ENCODE measurements at regions not wholly inside any gene's neighbourhood (a gene's known extent, or its start where the extent isn't known, plus 50 kb on each side); places are given as distances from the start of the nearest gene placed in this dataset.

DNA sequence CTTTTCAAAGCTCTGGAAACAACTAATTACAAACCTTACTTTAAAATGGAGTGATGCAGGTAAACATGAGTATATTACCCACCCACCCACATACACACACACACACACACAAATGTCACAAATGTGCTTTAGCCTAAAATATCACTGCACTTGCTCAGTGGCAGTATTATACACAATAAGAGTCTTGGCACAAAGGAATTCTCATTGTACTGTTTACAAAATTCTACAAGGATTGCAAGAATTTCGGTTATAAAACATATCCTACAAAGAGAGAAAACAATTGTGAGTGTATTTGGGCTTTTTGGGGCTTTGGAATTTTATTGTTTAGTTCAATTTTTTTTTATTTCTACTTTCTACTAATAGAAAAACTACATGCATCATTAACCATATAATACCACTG is 113.2 kb upstream of the BEND6 start:
- peaks cover 29% of the 10 kb centered on the region for H3K27me3 ChIP-seq (ENCODE audit: control insufficient read depth, insufficient read depth, low read length)
- no peak overlapping the region for H3K4me3 Mint-ChIP-seq
- peaks cover 0 to 3% (median 0%) of the 10 kb centered on the region in 7 donors for H3K9me3 Mint-ChIP-seq
- no peaks in the 10 kb centered on the region for H3K9me3 ChIP-seq (ENCODE audit: control insufficient read depth in 2 of 2, low read length in 2 of 2)
- ATAC-seq (ENCODE audit: low read depth in 2 of 2) (no peak), DNase-seq (no peak)
- no peak overlapping the region for H3K27ac Mint-ChIP-seq
- H3K36me3 ChIP-seq (ENCODE audit: control insufficient read depth, insufficient read depth, low read length): no peaks in the 10 kb centered on the region
- peaks cover 0 to 7% (median 4%) of the 10 kb centered on the region in 4 donors for H3K4me1 Mint-ChIP-seq
- peaks cover 56% of the 10 kb centered on the region for H3K27me3 Mint-ChIP-seq
- peaks cover 10% of the 10 kb centered on the region for H3K4me1 ChIP-seq (ENCODE audit: control insufficient read depth, insufficient read depth, low read length, poor library complexity, severe bottlenecking)
- H3K4me3 ChIP-seq (ENCODE audit: low read depth, low read length): no peak overlapping the region
- no peaks in the 10 kb centered on the region for H3K36me3 Mint-ChIP-seq
- no peak overlapping the region for H3K27ac ChIP-seq (ENCODE audit: insufficient read depth, low read length, poor library complexity, severe bottlenecking)

DNA sequence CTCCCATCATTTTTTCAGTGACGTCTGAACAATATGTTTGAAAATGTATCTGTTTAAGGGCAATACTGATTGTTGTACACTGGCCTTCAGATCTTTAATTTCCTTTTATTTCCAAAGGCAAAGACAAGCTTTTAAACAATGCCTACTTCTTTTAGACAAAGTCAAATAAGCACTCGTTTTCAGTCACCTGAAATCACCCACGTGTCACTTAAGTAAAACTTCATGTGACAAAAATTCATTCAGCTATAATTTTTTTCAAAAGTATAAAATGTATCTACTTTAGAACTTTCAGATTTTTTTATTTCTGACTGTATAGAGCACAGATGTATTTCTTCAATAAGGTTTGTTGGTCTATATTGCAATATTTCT is 113.5 kb upstream of the BEND6 start:
- Mint-ChIP-seq H3K9me3 (peaks cover 0 to 3% (median 0%) of the 10 kb centered on the region in 7 donors), H3K27me3 (peaks cover 55% of the 10 kb centered on the region), H3K4me1 (peaks cover 0 to 7% (median 4%) of the 10 kb centered on the region in 4 donors), H3K4me3 (no peak overlapping the region), H3K36me3 (no peaks in the 10 kb centered on the region), H3K27ac (no peak overlapping the region)
- H3K9me3 ChIP-seq (ENCODE audit: control insufficient read depth in 2 of 2, low read length in 2 of 2): no peaks in the 10 kb centered on the region
- peaks cover 29% of the 10 kb centered on the region for H3K27me3 ChIP-seq (ENCODE audit: control insufficient read depth, insufficient read depth, low read length)
- no peaks in the 10 kb centered on the region for H3K36me3 ChIP-seq (ENCODE audit: control insufficient read depth, insufficient read depth, low read length)
- no peak overlapping the region for H3K27ac ChIP-seq (ENCODE audit: insufficient read depth, low read length, poor library complexity, severe bottlenecking)
- ATAC-seq (ENCODE audit: low read depth in 2 of 2) (no peak), DNase-seq (no peak)
- no peak overlapping the region for H3K4me3 ChIP-seq (ENCODE audit: low read depth, low read length)
- H3K4me1 ChIP-seq (ENCODE audit: control insufficient read depth, insufficient read depth, low read length, poor library complexity, severe bottlenecking): peaks cover 10% of the 10 kb centered on the region

DNA sequence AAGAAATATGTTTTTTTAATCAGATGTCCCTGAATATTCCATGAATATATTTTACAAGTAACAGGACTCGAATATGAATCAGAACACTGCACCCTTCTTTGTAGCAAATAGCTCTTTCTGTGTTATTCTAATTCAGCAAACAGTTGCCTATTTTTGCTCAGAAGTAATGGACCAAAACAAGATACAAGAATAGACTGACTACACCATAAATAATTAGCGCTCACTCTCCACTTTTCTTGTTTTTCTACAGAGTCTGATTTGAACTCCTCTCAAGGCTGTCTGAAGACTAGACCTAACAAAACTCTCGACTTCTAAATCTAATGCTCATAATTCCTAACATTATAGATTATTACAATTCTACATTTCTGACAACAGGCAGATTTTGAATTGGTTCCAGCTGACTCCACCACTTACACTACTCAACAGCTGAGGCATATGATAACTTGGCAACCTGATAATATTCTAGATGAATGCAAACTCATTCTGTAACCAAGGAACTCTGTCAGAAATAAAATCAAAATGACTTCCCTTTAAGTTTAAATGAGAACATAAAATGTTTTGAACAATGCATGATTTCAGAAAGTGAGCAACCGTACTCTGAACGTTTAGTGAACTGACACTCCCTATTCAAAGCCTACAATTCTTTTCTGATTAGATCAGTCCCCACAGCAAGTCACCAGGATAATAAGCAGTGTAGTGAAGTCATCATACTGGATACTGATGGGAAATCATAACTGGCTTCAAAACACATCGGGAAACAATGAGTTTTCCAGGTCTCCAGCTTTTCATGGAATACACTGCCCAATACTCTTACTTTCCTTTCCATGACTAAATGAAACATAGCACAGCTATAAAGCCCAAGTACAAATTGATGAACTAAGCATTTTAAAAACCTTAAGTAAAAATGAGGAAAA is 114.2 kb upstream of the BEND6 start:
- H3K4me1 ChIP-seq (ENCODE audit: control insufficient read depth, insufficient read depth, low read length, poor library complexity, severe bottlenecking): peaks cover 10% of the 10 kb centered on the region
- H3K4me3 ChIP-seq (ENCODE audit: low read depth, low read length): no peak overlapping the region
- peaks cover 52% of the 10 kb centered on the region for H3K27me3 Mint-ChIP-seq
- no peak overlapping the region for H3K27ac Mint-ChIP-seq
- peaks cover 0 to 7% (median 4%) of the 10 kb centered on the region in 4 donors for H3K4me1 Mint-ChIP-seq
- no peaks in the 10 kb centered on the region for H3K9me3 ChIP-seq (ENCODE audit: control insufficient read depth in 2 of 2, low read length in 2 of 2)
- H3K4me3 Mint-ChIP-seq: no peak overlapping the region
- no peak overlapping the region for H3K27ac ChIP-seq (ENCODE audit: insufficient read depth, low read length, poor library complexity, severe bottlenecking)
- H3K9me3 Mint-ChIP-seq: peaks cover 0 to 3% (median 0%) of the 10 kb centered on the region in 7 donors
- DNase-seq (no peak), ATAC-seq (ENCODE audit: low read depth in 2 of 2) (no peak)
- no peaks in the 10 kb centered on the region for H3K36me3 Mint-ChIP-seq
- no peaks in the 10 kb centered on the region for H3K36me3 ChIP-seq (ENCODE audit: control insufficient read depth, insufficient read depth, low read length)
- peaks cover 25% of the 10 kb centered on the region for H3K27me3 ChIP-seq (ENCODE audit: control insufficient read depth, insufficient read depth, low read length)

DNA sequence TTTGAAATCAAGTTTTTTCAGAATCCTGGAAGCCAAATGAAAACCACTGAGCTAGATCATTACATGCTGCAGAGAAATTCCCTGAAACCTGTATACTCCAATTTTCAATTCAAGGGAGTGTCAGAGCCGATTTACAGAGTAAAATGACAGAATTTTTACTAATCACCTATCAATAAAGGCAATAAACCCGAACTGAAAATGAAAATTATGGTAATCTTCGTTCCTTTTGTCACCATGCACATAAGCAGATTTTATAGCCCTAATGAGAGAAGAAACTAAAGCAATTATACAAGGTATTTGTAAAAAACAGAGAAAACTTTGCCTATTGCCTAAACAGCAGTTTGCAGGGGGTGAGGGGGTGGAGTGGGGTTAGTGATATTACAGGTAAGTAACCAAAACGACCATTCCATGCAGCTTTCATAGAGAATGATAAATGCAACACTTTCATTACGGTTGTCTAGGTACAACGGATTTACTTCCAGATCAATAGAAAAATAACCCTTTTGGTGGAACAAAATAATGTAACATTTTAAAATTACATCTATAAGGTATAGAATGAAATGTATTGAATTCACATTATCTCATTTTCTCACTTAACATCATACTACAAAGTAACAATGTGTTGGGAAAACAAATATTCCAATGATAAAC is 115.2 kb upstream of the BEND6 start:
- H3K4me3 ChIP-seq (ENCODE audit: low read depth, low read length): no peak overlapping the region
- peaks cover 47% of the 10 kb centered on the region for H3K27me3 Mint-ChIP-seq

DNA sequence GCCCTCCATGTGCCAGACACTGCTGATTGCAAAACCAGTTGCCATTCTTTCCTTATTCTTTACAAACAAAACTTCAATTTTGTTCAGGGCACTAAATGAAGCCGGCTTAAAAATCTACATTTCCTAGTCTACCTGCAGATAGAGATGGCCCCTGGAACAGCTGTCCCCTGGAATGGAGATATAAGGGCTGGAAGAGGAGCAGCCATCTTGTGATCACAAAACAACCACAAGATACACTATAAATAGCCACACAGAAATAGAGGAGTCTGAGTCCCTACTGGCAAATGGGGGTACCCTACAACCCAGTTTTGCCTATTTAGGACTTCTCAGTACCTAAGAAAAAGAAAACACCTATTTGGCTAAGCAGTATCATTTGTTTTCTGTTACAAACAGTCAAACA is 115.9 kb upstream of the BEND6 start:
- no peaks in the 10 kb centered on the region for H3K9me3 ChIP-seq (ENCODE audit: control insufficient read depth in 2 of 2, low read length in 2 of 2)
- Mint-ChIP-seq H3K4me3 (no peak overlapping the region), H3K9me3 (peaks cover 0 to 2% (median 0%) of the 10 kb centered on the region in 7 donors), H3K27ac (no peak overlapping the region), H3K27me3 (peaks cover 43% of the 10 kb centered on the region), H3K36me3 (no peaks in the 10 kb centered on the region), H3K4me1 (peaks cover 0 to 7% (median 4%) of the 10 kb centered on the region in 4 donors)
- ATAC-seq (ENCODE audit: low read depth in 2 of 2): no peak
- no peak overlapping the region for H3K4me3 ChIP-seq (ENCODE audit: low read depth, low read length)
- no peaks in the 10 kb centered on the region for H3K36me3 ChIP-seq (ENCODE audit: control insufficient read depth, insufficient read depth, low read length)
- H3K4me1 ChIP-seq (ENCODE audit: control insufficient read depth, insufficient read depth, low read length, poor library complexity, severe bottlenecking): peaks cover 9% of the 10 kb centered on the region
- H3K27me3 ChIP-seq (ENCODE audit: control insufficient read depth, insufficient read depth, low read length): peaks cover 26% of the 10 kb centered on the region
- H3K27ac ChIP-seq (ENCODE audit: insufficient read depth, low read length, poor library complexity, severe bottlenecking): no peak overlapping the region
- no peak for DNase-seq

More for the DNA sequence above, 115.2 kb upstream of the BEND6 start:
- no peaks in the 10 kb centered on the region for H3K36me3 ChIP-seq (ENCODE audit: control insufficient read depth, insufficient read depth, low read length)
- DNase-seq: no peak
- H3K27me3 ChIP-seq (ENCODE audit: control insufficient read depth, insufficient read depth, low read length): peaks cover 24% of the 10 kb centered on the region
- H3K9me3 Mint-ChIP-seq: peaks cover 0 to 2% (median 0%) of the 10 kb centered on the region in 7 donors
- H3K36me3 Mint-ChIP-seq: no peaks in the 10 kb centered on the region
- no peak overlapping the region for H3K27ac ChIP-seq (ENCODE audit: insufficient read depth, low read length, poor library complexity, severe bottlenecking)
- H3K27ac Mint-ChIP-seq: no peak overlapping the region
- H3K9me3 ChIP-seq (ENCODE audit: control insufficient read depth in 2 of 2, low read length in 2 of 2): no peaks in the 10 kb centered on the region
- H3K4me1 ChIP-seq (ENCODE audit: control insufficient read depth, insufficient read depth, low read length, poor library complexity, severe bottlenecking): peaks cover 10% of the 10 kb centered on the region
- no peak overlapping the region for H3K4me3 Mint-ChIP-seq
- no peak for ATAC-seq (ENCODE audit: low read depth in 2 of 2)
- H3K4me1 Mint-ChIP-seq: peaks cover 0 to 7% (median 4%) of the 10 kb centered on the region in 4 donors

DNA sequence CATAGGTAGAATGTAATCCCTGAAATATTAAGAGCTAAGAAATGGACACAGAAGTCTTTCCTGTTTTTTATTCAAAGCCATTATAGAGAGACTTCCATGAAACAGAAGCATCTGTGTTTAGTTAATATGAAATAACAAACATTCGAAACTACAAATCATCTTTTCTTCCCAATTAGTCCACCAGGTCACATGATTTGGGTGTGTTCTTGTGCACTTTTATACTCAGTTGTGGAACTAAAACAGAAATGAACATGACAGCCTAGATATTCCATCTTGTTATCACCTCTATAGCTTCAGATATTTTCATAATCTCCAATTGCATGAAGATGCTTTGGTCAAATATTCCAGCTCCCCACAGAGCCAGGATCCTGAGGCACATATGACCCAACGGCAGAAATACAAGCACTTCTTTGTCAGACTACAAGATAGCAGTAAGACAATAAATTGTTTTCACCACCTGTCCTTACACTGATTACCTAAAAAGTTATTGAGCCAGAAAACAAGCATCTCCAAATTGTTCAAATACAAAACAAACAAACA is 116.8 kb upstream of the BEND6 start:
- H3K4me3 Mint-ChIP-seq: no peak overlapping the region
- peaks cover 46% of the 10 kb centered on the region for H3K27me3 Mint-ChIP-seq

DNA sequence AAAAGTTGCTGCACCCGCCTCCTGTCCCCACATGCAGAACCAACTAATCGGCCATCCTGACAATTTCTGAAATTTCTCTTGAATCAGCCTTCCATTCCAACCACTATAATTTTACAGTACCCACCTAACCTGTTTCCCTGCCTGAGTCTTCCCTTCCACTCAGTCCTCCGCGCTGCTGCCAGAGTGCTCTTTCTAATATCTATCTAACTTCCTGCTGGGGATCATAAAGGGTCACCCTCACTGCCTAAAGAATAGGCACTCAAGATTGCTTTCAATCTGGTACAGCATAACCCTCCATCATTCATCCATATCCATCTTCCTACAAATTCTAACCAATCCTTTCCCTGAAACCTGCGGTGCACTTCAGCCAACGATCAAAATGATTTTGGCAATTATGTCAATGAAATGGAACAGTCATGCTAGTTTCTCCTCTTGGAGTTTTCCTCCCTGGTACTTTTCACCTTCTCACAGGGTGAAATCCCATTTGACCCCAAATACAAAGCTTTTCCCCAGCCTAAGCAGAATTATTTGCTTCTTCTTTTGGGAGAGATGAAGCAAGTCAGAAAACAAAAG is 117.5 kb upstream of the BEND6 start:
- peaks cover 0 to under 1% (median 0%) of the 10 kb centered on the region in 4 donors for H3K4me1 Mint-ChIP-seq
- Histone ChIP-seq H3K4me1 (ENCODE audit: control insufficient read depth, insufficient read depth, low read length, poor library complexity, severe bottlenecking) (no peaks in the 10 kb centered on the region), H3K9me3 (ENCODE audit: control insufficient read depth in 2 of 2, low read length in 2 of 2) (no peaks in the 10 kb centered on the region), H3K27me3 (ENCODE audit: control insufficient read depth, insufficient read depth, low read length) (peaks cover 19% of the 10 kb centered on the region), H3K4me3 (ENCODE audit: low read depth, low read length) (no peak overlapping the region), H3K36me3 (ENCODE audit: control insufficient read depth, insufficient read depth, low read length) (no peaks in the 10 kb centered on the region), H3K27ac (ENCODE audit: insufficient read depth, low read length, poor library complexity, severe bottlenecking) (no peak overlapping the region)
- peaks cover 0 to 2% (median 0%) of the 10 kb centered on the region in 7 donors for H3K9me3 Mint-ChIP-seq
- peaks cover 44% of the 10 kb centered on the region for H3K27me3 Mint-ChIP-seq
- H3K4me3 Mint-ChIP-seq: no peak overlapping the region
- ATAC-seq (ENCODE audit: low read depth in 2 of 2): no peak
- no peaks in the 10 kb centered on the region for H3K36me3 Mint-ChIP-seq
- no peak overlapping the region for H3K27ac Mint-ChIP-seq
- DNase-seq: no peak

More for the DNA sequence above, 116.8 kb upstream of the BEND6 start:
- no peak for ATAC-seq (ENCODE audit: low read depth in 2 of 2)
- Histone ChIP-seq H3K4me1 (ENCODE audit: control insufficient read depth, insufficient read depth, low read length, poor library complexity, severe bottlenecking) (peaks cover 5% of the 10 kb centered on the region), H3K36me3 (ENCODE audit: control insufficient read depth, insufficient read depth, low read length) (no peaks in the 10 kb centered on the region), H3K4me3 (ENCODE audit: low read depth, low read length) (no peak overlapping the region), H3K27me3 (ENCODE audit: control insufficient read depth, insufficient read depth, low read length) (peaks cover 26% of the 10 kb centered on the region), H3K9me3 (ENCODE audit: control insufficient read depth in 2 of 2, low read length in 2 of 2) (no peaks in the 10 kb centered on the region), H3K27ac (ENCODE audit: insufficient read depth, low read length, poor library complexity, severe bottlenecking) (no peak overlapping the region)
- H3K9me3 Mint-ChIP-seq: peaks cover 0 to 2% (median 0%) of the 10 kb centered on the region in 7 donors
- no peaks in the 10 kb centered on the region for H3K36me3 Mint-ChIP-seq
- DNase-seq: no peak
- H3K27ac Mint-ChIP-seq: no peak overlapping the region
- H3K4me1 Mint-ChIP-seq: peaks cover 0 to 7% (median 4%) of the 10 kb centered on the region in 4 donors

Data from CD4-positive, CD25-positive, alpha-beta regulatory T cell (primary cell).